Superior temporal gyrus (tissue), 1 donor: ENCODE measurements at regions not wholly inside any gene's neighbourhood (a gene's known extent, or its start where the extent isn't known, plus 50 kb on each side); places are given as distances from the start of the nearest gene placed in this dataset.
A peak's percentile ranks its signal among the peaks of the same experiment; 100 is the strongest.
"Not testable (repeated sequence)": the region's sequence is repeated elsewhere in the genome, so short reads cannot be mapped to it uniquely, and the experiment has no call there.

Experiments
- DNase-seq: peaks from one replicate; pipeline ENCODE4 v3.0.0-alpha.2; 2016; ENCODE audit errors: extremely low spot score

DNA sequence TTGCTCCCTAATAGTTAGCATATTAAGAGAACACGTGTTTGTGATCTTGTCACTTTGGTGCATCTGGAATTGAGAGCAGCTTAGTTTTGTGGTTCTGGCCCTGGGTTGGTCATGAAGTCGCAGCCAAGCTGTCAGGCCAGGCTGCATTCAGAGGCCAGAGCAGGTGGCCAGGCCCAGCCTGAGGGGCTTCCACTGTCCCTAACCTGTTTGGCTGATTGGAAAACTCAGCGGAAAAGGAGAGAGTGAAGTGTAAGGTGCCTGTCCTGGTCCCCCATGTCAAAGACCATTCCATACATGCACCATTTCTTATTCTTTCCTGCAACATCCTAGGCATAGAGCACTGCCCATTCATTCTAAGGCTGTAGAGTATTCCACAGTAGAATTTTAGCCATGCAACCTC is 111.5 kb upstream of the IGLL5 start:
- no peak for DNase-seq

DNA sequence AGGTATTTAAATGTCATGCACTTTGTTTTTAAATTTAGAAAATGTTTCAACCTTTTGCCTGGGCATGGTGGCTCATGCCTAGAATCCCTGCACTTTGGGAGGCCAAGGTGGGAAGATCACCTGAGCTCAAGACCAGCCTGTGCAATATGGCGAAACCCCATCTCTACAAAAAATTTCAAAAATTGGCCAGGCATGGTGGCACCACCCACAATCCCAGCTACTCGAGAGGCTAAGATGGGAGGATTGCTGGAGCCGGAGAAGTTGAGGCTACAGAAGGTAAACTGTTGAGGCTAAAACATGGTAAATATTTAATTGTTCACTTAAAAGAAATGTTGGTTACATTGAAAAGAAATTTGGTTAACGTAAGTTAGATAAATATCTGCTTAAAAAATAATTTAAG is 108.4 kb upstream of the IGLL5 start:
- no peak for DNase-seq

DNA sequence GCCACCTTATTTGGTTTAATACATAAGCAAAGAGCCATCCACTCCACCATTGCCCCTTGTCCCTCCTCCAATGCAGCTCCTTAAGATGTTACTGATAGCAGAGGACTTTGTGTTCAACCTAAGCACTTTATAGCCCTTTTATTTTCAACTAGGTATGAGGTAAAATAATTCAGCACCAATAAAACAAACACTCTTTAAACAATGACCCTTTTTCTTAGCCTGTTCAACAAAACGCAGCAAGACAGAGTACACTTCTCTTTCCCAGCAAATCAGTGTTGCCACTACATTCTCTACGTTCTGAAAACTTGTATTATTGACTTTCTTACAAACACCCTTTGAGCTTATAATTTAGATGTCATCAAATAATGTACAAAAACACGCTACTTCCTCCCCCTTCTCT is 104.0 kb upstream of the IGLL5 start:
- no peak for DNase-seq

DNA sequence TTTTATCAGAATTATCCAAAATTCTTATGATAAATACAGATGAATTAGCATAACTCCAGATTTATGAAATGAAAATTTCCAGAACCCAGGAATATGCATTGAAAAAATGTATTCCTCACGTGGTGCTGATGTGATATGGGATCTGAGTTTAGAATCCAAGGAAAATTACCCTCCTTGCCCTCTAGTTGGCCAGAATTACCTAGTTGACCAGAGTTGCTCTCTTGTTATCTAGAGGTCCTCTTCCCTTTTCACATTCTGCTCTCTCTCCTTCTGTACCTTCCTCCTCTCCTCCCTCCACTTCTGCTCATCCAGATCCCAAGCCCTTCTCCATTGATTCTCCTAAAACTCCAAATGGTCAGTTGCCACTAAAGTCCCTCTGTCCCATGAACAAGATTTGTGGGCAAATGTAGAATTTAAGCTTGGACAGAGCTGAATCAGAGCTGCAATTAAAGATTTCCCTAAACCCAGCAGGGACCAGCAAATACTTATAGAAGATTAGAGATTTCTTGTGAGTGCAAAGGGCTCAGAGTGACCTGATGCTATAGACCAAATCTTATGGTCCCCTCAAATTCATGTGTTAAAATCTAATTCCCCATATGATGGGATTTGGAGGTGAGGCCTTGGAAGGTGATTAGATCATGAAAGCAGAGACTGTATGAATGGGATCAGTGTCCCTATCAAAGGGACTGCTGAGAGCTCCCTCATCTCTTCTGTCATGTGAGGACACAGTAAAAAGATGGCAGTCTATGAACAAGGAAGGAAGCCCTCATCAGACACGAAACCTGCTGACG is 103.2 kb upstream of the IGLL5 start:
- DNase-seq: no peak

DNA sequence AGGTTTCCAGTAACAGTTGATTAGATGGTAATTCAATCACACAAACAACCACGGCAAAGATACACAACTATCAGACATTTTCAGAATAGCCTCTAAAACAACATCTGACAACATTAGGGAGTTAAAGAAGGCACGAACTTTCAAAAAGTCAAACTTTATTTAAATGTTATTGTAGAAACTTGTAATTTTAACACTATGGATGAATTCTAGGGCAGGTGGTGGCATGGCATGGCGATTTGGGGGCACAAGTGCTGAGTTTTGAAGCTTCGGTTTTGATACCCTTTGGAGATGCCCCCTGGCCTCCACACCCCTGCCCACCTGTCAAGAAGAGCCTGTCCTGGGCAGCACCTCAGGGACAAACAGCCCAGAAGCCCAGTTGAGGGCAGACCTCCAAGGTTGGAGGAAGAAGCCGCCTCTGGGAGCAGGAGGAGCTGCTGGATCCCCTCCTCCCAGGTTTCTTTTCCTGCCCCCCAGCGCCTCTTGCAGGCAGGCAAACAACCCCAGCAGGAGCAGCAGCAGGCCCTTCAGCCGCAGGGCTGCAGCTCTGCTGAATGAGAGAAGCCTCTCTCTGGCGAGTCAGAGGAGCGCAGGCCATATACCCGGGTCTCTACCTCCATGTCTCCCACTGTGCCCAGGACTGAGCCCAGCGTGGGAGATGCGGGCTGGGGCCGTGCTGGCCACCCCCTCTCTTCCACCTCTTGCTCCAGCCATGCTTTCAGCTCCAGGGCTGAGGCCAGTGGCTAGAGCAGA is 102.1 kb upstream of the IGLL5 start:
- DNase-seq: no peak

DNA sequence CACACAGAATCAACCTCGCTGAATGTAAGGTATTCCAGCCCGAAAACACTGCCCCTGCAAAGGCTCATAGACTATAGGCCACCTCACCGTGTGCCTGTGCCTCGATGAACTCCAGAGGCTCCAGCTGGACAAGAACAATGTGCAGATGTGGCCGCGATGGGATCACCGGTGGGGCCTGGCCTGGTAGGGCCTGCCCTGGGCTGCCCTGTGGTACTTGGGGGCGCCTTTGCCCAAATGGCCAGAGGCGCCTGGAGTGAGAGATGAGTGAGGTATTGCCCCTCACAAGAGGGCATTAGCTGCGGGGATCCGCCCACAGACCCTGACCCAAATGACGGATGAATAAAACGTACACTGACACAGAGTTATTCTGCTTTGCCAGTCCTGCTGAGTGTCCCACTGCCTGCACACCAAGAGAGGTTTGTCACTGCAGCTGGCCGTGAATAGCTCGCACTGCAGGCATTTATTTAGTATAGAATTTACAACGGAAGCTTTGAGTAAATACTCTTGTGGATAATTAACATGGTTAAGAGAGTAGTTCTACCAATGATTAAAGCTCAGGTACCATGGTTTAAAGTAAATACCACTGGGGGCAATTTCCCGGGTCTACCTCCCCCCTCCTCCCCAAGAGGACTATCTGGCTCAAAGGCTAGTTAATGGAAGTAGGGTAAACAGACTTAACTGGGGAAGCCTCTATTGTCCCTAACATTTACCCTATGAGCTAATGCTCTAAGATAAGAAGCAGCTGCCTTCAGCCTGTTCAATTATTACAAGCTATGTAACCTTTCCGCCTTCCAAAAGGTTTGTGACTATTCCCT is 101.1 kb upstream of the IGLL5 start:
- DNase-seq: no peak

DNA sequence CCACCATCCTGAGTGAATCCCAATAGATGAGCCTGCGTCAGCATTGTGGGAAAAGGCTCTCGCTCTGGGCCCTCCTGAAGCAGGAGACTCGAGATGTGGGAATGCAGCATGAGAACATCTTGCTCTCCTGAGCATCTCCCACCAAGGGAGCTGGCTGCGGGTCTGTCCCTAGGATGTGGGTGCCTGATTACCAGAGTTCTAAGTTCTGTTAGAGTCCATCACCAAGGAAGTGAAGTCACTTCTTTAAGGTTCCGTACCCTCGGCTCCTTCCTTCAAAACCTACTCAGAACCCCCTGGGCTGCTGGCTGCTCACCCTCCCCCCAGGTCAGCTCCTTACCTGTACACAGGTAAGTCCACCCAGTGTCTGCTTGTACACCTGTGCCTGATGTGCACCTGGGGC is 100.5 kb upstream of the IGLL5 start:
- no peak for DNase-seq

DNA sequence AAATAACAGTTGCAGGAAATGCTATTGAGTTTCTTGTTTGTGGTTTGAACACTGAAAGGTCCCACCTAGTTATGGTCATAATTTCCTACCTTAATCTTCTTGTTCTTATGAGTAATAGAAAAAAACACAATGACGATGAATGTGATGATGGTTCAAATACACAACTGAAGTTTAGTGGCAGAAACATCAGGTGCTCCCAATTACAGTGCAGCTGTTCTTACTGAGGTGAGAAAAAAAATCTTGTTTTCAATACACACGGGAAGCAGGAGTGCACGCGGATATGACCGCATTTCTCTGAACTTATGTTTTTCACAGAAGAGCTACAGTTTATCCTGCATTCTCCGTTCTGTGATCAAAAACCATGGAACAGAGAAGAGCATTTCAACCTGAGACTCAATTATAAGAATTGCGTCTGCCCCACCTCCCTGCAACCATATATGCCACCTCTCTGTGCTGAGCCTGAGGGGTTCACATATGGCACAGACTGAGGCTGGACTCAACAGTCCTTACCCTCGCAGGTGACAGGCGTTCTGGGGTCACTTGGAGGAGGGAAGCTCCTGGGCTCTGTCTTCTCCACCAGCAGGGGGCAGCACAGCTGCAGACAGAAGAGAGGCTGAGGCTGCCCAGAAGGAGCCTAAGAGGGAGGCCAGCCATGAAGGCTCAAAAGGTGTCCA is 99.7 kb upstream of the IGLL5 start:
- DNase-seq: peak; percentile 47

DNA sequence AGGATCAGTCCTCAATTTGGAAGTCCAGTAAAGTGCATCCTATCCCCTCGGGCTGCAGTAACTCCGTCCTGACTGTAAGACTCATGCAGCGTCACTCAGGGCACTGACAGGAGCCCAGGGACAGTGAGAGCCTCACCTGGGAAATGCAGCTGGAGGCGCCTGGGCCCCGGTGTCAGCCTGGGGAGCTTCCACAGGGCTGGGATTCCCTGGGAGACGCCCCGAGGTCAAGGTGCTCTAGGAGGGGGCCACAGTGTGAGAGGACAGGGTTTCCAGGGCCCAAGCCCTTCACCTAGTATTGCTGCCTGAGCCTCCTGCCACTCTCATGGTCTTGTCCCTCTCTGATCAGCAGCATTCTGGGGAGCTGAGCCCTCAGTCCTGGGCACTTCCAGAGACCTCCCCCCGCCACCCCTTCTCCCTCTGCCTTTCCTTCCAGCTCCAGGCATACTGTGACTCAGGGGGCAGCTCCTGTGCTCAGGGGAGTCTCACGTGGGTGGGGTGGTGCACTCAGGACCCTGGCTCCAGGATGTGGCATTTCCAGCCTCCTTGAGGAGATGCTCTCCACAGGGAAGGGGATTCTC is 99.1 kb upstream of the IGLL5 start:
- DNase-seq: no peak

DNA sequence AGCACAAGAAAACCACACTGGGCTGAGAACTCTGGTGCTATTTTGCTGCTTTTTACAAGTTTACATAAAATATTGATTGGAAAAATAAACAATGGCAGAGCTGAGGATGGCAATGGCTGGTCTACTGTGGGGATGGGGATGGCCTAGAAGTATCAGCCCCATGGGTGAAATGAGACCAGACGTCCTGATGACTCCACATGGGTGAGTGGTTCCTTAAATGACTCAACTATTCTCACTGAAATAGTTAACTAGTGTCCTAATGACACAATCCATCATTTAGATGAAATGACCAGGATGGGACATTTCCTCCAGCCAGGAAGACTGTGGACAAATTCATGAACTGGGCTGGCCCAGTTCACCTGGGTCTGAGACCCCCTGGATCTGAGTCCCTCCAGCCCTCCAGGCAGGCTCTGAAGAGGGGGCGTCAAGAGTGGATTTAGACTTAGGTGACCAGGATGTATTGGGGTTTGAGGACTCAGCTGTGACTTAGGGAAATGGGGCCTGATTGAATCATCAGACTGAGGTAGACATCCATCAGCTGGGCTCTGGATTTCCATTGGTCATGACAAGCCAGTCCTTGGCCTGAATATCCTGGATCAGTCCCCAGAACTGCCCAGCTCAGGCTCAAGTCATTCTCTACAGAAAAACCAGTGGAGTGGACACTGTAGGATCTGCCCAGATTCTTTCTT is 98.2 kb upstream of the IGLL5 start:
- no peak for DNase-seq

DNA sequence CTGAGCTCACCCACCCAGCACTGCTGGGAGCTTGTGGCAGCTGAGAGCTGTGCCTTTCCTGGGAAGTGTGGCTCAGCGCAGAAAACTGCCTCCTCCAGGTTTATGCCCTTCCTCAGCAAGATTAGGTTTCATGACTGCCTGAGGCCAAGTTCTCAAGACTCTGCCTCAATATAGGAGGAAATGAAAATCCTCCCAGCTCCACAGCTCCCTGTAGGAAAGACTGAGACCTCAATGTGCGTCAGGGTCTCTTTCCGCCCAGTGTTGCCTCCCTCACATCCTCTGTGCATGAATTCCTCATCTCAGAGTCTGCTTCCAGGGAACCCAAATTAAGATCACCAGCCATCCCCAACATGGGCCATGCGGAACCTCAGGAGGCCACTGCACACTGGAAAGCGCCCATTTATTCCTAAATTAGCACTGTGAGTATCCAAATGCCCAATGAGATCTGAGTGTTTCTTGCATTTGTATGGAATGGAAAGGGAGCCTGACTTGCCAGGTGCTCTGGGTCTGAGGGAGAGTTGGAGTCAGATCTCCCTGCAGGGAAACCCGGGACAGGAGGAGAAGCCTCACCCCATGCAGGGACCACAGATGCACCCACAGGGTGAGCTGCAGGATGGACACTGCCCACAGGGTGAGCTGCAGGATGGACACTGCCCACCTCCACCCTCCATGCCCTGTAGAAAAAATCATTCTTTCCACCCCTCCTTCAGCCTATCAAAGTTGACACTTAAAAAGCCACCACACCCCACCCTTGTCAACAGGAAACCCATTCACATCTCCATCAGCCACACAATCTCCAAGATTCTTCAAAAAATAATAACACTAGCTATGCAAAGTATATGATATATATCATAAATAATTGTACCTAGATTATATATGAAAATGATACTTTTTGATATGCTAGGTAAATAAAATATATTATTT is 97.4 kb upstream of the IGLL5 start:
- no peak for DNase-seq

DNA sequence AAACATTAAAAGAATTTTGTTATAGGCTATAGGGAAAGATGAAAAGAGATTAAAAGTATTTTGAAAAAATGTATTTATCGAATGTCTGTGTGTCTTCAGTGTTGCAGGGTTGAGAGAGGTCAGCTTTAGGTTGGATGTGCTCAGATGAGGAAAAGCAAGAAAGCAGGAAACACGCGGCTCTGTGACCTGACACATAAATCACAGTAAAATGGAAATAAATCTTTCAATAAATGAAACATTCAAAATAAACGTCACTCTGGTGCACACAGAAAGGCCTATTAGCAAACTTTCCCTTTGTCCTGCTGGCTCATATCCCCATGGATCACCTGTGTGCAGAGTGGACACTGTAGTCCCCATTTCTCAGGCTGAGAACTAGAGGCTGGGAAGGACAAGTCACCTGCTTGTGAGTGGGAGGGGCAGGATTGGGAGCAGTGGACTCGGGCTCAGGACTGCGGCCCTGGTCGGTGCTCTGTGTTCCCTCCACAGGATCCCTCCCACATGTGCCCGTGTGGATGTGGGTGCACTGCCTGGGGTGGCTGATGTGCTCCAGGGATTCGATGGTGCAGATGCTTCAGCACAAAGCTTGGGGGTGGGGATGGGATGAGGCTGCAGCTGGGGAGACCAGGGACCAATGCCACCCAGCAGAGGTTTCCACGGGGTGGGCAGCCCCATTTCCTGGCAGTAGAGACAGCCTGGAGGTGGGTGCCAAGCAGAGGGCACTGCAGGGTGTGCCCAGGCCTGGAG is 96.0 kb upstream of the IGLL5 start:
- no peak for DNase-seq

DNA sequence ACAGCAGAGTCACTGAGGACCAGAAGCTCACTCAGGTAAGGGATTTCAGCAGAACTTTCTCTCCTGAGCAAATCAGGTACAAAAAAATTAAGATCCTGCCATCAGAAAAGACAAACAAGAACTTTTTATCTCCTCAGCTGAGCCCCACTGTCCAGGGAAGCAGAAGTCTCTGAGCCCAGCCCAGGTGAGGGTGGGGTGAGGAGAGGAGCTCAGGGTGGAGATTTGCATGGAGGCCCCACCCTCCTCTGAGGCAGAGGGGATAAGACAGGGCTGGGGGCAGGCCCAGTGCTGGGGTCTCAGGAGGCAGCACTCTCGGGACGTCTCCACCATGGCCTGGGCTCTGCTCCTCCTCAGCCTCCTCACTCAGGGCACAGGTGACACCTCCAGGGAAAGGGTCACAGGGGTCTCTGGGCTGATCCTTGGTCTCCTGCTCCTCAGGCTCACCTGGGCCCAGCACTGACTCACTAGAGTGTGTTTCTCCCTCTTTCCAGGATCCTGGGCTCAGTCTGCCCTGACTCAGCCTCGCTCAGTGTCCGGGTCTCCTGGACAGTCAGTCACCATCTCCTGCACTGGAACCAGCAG is 95.3 kb upstream of the IGLL5 start:
- DNase-seq: not testable (repeated sequence)

DNA sequence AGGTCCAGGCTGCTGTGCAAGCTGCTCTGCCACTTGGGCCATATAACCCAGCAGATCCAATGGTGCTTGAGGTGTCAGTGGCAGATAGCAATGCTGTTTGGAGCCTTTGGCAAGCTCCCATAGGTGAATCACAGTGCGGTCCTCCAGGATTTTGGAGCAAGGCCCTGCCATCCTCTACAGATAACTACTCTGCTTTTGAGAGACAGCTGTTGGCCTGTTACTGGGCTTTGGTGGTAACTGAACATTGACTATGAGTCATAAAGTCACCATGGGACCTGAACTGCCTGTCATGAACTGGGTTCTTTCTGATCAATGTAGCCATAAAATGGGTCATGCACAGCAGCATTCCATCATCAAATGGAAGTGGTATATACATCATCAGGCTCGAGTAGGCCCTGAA is 92.0 kb upstream of the IGLL5 start:
- DNase-seq: not testable (repeated sequence)

DNA sequence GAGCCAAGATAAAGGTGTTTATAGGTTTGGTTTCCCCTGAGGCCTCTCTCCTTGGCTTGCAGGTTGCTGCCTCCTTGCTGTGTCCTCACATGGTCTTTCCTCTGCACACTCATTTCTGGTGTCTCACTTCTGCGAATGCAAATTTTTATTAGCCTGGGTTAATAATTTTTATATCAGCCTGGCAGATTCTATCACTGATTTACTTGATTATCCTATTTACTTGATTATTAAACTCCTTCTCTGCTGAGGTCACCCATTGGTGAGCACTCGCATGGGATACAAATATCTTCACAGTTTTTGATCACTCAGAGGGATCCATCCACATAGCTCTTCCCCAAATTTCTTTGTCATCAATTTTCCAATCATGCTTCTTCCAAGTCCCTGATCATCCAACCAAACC is 90.9 kb upstream of the IGLL5 start:
- no peak for DNase-seq

DNA sequence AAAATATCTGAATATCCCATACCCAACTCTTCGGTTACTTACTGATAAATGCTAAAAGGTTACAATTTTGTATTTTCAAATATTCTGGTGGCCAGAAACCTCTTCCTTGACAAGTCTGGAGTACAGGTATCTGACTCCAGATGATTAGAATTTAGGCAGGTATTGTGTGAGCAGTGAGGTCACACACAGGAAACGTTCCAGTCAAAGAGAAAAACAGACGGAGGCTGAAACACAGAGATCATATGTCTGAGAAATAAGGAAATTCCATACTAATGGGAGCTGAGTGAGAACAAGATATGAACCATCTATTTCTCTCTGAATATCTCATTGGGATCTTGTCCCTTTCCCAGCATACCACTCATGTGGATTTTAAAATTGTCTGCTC is 89.4 kb upstream of the IGLL5 start:
- no peak for DNase-seq

DNA sequence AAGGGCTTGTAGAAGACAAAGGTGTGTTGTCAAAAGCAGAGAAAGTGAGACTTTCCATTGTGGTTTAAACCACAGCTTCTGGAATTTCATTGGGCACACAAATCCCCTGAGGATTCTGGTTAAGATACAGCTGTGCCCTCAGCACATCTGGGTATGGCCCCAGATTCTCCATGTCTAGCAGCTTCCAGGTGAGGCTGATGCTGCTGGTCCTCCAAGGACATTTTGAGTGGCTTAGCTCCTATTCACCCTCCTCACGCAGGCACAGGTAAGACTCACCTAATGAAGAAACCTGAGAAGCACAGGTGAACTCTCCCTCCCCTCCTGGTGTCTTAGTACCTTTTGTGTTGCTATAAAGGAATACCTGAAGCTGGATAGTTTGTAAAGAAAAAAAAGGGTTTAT is 88.9 kb upstream of the IGLL5 start:
- no peak for DNase-seq

DNA sequence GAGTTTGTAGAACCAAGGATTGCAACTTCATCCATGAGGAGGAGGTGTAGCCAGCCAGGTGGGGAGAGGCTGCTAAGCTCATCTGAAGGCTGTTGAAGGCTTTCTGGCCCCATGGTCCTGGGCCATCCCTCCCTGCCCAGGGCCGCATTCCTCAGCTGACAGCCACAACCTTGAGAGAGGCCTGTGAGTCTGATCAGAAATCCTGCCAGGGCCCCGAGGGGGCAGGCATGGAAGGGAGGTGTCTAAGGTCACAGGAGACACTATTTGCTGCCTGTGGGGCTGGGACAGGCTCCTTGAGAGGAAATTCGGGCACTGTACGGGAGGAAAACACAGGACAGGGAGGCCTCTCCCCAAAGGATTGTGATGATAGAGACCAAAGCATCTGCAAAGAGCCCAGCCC is 88.1 kb upstream of the IGLL5 start:
- no peak for DNase-seq

DNA sequence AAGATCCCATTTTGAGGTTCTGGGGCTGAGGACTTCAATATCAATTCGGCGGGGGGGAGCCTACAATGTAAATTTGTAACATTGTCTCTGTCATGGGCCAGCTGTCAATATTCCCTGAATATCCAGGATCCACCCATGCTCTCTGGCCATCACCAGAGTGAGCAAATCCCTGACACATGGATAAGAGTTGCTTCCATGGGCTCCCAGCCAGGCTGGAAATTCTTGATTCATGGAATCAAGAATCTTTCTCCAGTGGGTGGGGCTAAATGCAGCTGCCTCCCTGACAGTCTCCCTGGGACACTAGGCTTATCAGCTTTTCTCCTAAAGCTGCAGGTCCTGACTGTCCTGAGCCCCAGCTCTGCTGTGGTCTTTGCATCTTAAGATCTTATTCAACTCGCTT is 86.9 kb upstream of the IGLL5 start:
- DNase-seq: no peak
